ENCODE measurements at regions not wholly inside any gene's neighbourhood (a gene's known extent, or its start where the extent isn't known, plus 50 kb on each side); places are given as distances from the start of the nearest gene placed in this dataset.

DNA sequence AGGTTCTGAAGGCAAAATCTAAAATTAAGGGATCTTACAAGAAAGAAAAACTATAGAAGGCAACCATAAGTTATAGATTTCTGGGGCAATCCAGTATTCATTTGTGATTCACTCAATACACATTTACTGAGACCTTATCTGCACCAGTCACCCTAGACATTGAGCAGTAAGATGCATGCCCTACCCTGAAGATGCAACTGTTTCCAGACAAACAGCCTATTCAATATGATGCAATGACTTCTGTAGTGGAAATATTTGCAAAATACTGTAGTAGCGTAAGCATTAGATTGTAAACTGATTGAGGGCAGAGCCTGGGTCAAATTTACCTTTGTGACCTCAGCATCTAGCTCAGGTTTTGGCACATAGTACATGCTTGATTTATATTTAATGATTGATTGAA lies 256.2 kb upstream of the ACTBL2 start:
- TF ChIP-seq POLR2A (IDR thresholded peaks at IDR 0.05; ENCODE audit: low read depth, low read length): no peak
- no peak for TF ChIP-seq TAF1 (IDR thresholded peaks at IDR 0.05; ENCODE audit: low read depth, low read length)
- TF ChIP-seq POLR2AphosphoS5 (IDR thresholded peaks at IDR 0.05; ENCODE audit: low read depth, low read length): no peak
- no peak for TF ChIP-seq PAX5 (IDR thresholded peaks at IDR 0.05; ENCODE audit: insufficient read depth, low read length, severe bottlenecking)
- TF ChIP-seq SPI1 (IDR thresholded peaks at IDR 0.05; ENCODE audit: low read depth, low read length): no peak
